NB4 (cell line): ENCODE measurements at regions not wholly inside any gene's neighbourhood (a gene's known extent, or its start where the extent isn't known, plus 50 kb on each side); places are given as distances from the start of the nearest gene placed in this dataset.
A peak's percentile ranks its signal among the peaks of the same experiment; 100 is the strongest.

Experiments
- DNase-seq: peaks from one replicate; pipeline ENCODE4 v3.0.0; 2010; ENCODE audit warnings: low read depth
- H3K4me3 ChIP-seq: one replicate; pipeline ENCODE4 v1.5.1; 2011; ENCODE audit warnings: mild to moderate bottlenecking, low read depth, low read length, moderate library complexity
- CTCF ChIP-seq: IDR thresholded peaks from one replicate; pipeline ENCODE4 v1.5.1; 2012; ENCODE audit warnings: low read depth, low read length
- MAX ChIP-seq: IDR thresholded peaks from 2 replicates; pipeline ENCODE4 v1.6.1; 2011; ENCODE audit warnings: low read depth, low read length
- MYC ChIP-seq: IDR thresholded peaks from 2 replicates; pipeline ENCODE4 v1.6.1; 2011; ENCODE audit warnings: low read depth, low read length
- POLR2A ChIP-seq: IDR thresholded peaks from 2 replicates; pipeline ENCODE4 v1.6.1; 2011; ENCODE audit warnings: mild to moderate bottlenecking; ENCODE audit not compliant: insufficient read length; ENCODE audit errors: extremely low read depth

- H3K4me3 ChIP-seq: no peak overlapping the region
- DNase-seq: no peak
- TF ChIP-seq MAX: no peak
Measured at GRCh38 chr11:109077291-109077920, 344.6 kb upstream of the C11orf87 start.

- no peak for TF ChIP-seq CTCF
- no peak for TF ChIP-seq MAX
- TF ChIP-seq POLR2A: no peak
- TF ChIP-seq MYC: no peak
- DNase-seq: no peak
- H3K4me3 ChIP-seq: no peak overlapping the region
Measured at GRCh38 chr11:109085708-109086373, 336.1 kb upstream of the C11orf87 start.

- no peak for DNase-seq
- TF ChIP-seq CTCF (no peak), MYC (no peak), MAX (no peak), POLR2A (no peak)
- no peak overlapping the region for H3K4me3 ChIP-seq
Measured at GRCh38 chr11:109086931-109087330, 335.1 kb upstream of the C11orf87 start.

GRCh38 chr11:109088086-109088485 is 333.9 kb upstream of the C11orf87 start:
- H3K4me3 ChIP-seq: no peak overlapping the region
- no peak for TF ChIP-seq MYC
- no peak for TF ChIP-seq POLR2A
- no peak for TF ChIP-seq CTCF
- TF ChIP-seq MAX: no peak
- DNase-seq: peak; percentile 43

- no peak for DNase-seq
- no peak overlapping the region for H3K4me3 ChIP-seq
- TF ChIP-seq MAX: no peak
- no peak for TF ChIP-seq CTCF
- TF ChIP-seq MYC: no peak
- no peak for TF ChIP-seq POLR2A
Measured at GRCh38 chr11:109089144-109089543, 332.8 kb upstream of the C11orf87 start.

- DNase-seq: no peak
- H3K4me3 ChIP-seq: no peak overlapping the region
- TF ChIP-seq POLR2A (no peak), MAX (no peak), MYC (no peak), CTCF (no peak)
Measured at GRCh38 chr11:109093354-109093753, 328.6 kb upstream of the C11orf87 start.
